Fibroblast of lung (primary cell): ENCODE measurements at regions not wholly inside any gene's neighbourhood (a gene's known extent, or its start where the extent isn't known, plus 50 kb on each side); places are given as distances from the start of the nearest gene placed in this dataset.

ENCODE experiments used
- CTCF ChIP-seq, 2 donors: IDR thresholded peaks in 1 of 2; conservative IDR thresholded peaks in 1 of 2; 1 replicate in 1 of 2; 2 replicates in 1 of 2; pipeline ENCODE4 v1.5.1; 2011 to 2012; ENCODE audit warnings: low read length in 2 of 2, control low read depth in 1 of 2, inconsistent platforms in 1 of 2, low read depth in 1 of 2, mild to moderate bottlenecking in 1 of 2
- EZH2 ChIP-seq: IDR thresholded peaks from 2 replicates; pipeline ENCODE4 v1.5.1; 2012; ENCODE audit warnings: low read length, control low read depth, mild to moderate bottlenecking; ENCODE audit errors: missing control alignments

- TF ChIP-seq CTCF (conservative IDR thresholded peaks at IDR 0.05 in 1 of 2, IDR thresholded peaks at IDR 0.05 in 1 of 2; ENCODE audit: low read depth in 1 of 2, low read length in 2 of 2) (no peak), EZH2 (no peak)
Measured at GRCh38 chr1:190019717-190020116, 457.9 kb downstream of the BRINP3 start.
